ENCODE measurements at regions not wholly inside any gene's neighbourhood (a gene's known extent, or its start where the extent isn't known, plus 50 kb on each side); places are given as distances from the start of the nearest gene placed in this dataset.
A peak's percentile ranks its signal among the peaks of the same experiment; 100 is the strongest.
"Not testable (repeated sequence)": the region's sequence is repeated elsewhere in the genome, so short reads cannot be mapped to it uniquely, and the experiment has no call there.

DNA sequence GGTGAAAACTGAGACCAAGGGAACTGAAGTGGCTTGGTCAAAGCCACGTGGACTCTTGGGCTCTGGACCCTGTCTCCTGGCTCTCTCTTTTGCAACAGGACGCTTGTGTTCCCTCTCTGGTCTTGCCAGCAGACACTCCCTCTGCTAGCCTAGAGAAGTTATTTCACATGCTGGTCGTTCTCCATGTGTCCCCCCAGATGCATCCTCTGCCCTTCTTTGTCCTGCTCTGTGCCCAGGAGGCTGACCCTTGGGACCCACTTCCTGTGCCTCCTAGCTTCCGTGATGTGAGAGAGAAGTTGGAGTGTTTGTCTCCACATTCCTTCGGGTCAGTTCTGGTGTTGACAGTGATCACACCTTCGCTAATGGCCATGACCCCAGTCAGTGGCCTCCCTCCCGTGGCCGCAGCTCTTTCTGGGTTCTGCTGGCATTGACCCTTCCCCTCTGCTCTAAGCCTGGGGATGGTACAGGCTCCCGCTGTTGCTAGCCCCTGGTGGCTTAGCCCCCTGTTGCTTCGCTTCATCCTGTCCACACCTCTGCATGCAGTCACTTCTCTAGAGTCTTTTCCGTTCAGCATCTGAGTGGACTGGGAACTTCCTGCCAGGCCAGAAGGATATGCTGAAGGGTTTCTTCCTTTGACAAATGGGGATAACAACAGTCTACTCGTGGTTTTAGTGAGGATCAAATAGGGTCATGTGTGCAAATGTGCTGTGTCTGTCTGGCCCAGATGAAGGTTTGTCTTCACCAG lies 70.1 kb upstream of the BMP2 start:
- H3K4me2 ChIP-seq (ENCODE audit: low read length, poor library complexity, severe bottlenecking) = no peak overlapping the region
- H3K9me3 ChIP-seq (ENCODE audit: control insufficient read depth, low read length) = no peaks in the 10 kb centered on the region
- no peak for DNase-seq
- no peak overlapping the region for H3K4ac ChIP-seq (ENCODE audit: low read depth in 1 of 2, low read length in 2 of 2)
- peaks cover 14% of the 10 kb centered on the region for H3K4me1 ChIP-seq (ENCODE audit: control insufficient read depth, insufficient read depth, low read depth, low read length)
- peak overlapping the region; percentile 45 for H4K91ac ChIP-seq (ENCODE audit: low read length)
- no peak overlapping the region for H3K14ac ChIP-seq (ENCODE audit: low read length in 2 of 2)
- no peaks in the 10 kb centered on the region for H3K79me1 ChIP-seq (replicated peaks; ENCODE audit: low read length, poor library complexity, severe bottlenecking)
- peak overlapping the region; percentile 1 for H2AK5ac ChIP-seq (ENCODE audit: low read length, severe bottlenecking)
- H3K27ac ChIP-seq (ENCODE audit: low read length, poor library complexity, severe bottlenecking) = no peak overlapping the region
- no peak overlapping the region for H2BK120ac ChIP-seq (ENCODE audit: low read depth, low read length)
- H4K8ac ChIP-seq (ENCODE audit: low read length) = no peak overlapping the region
- H3K18ac ChIP-seq (ENCODE audit: low read depth in 1 of 2, low read length in 2 of 2) = peak overlapping the region in 1 of 2 experiments; percentile 18
- H2BK12ac ChIP-seq (ENCODE audit: low read length in 2 of 2) = peak overlapping the region in 1 of 2 experiments; percentile 45
- H3K36me3 ChIP-seq (ENCODE audit: control insufficient read depth in 1 of 2, insufficient read depth in 2 of 2, low read depth in 1 of 2, low read length in 2 of 2) = no peaks in the 10 kb centered on the region
- no peak overlapping the region for H3K9ac ChIP-seq (ENCODE audit: low read length)
- H2BK15ac ChIP-seq (ENCODE audit: low read depth, poor library complexity, severe bottlenecking) = no peak overlapping the region
- no peak overlapping the region for H3K23ac ChIP-seq (ENCODE audit: low read length in 2 of 2)
- 77% methylated on average over 12 of the region's 12 CpGs for WGBS
- no peak overlapping the region for H2BK5ac ChIP-seq (ENCODE audit: low read depth, low read length, poor library complexity, severe bottlenecking)
- no peaks in the 10 kb centered on the region for H3K27me3 ChIP-seq (ENCODE audit: control insufficient read depth in 1 of 2, insufficient read depth in 1 of 2, low read length in 2 of 2)
- H2AFZ ChIP-seq (ENCODE audit: low read depth, low read length) = no peak overlapping the region
- H3K4me3 ChIP-seq (ENCODE audit: insufficient read depth in 1 of 2, low read depth in 1 of 2, low read length in 2 of 2) = no peak overlapping the region

DNA sequence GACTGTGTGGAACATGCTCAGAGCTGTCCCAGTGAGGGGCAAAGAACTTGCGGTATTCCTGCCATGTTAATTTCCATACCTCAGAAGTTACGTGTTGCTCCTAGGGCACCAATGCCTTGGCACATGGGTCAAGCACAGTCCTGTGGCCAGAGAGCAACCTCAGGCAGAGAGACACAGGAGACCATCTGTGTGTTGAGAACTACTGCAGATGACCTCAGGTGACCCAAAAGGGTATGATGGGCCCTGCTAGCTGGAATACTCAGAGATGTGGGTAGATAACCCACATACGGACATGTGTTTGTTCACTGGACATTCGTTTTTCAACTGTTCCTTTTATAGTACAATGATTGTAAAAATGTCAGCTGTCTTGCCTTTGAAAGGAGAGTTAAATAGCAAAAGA lies 71.5 kb upstream of the BMP2 start:
- Histone ChIP-seq H3K9ac (ENCODE audit: low read length) (no peak overlapping the region), H3K23ac (ENCODE audit: low read length in 2 of 2) (no peak overlapping the region), H2BK120ac (ENCODE audit: low read depth, low read length) (no peak overlapping the region), H3K4me1 (ENCODE audit: control insufficient read depth, insufficient read depth, low read depth, low read length) (peaks cover 14% of the 10 kb centered on the region), H4K91ac (ENCODE audit: low read length) (peak overlapping the region; percentile 36), H2AFZ (ENCODE audit: low read depth, low read length) (no peak overlapping the region), H3K4me3 (ENCODE audit: insufficient read depth in 1 of 2, low read depth in 1 of 2, low read length in 2 of 2) (no peak overlapping the region), H3K27me3 (ENCODE audit: control insufficient read depth in 1 of 2, insufficient read depth in 1 of 2, low read length in 2 of 2) (no peaks in the 10 kb centered on the region), H3K36me3 (ENCODE audit: control insufficient read depth in 1 of 2, insufficient read depth in 2 of 2, low read depth in 1 of 2, low read length in 2 of 2) (no peaks in the 10 kb centered on the region), H3K27ac (ENCODE audit: low read length, poor library complexity, severe bottlenecking) (no peak overlapping the region), H2AK5ac (ENCODE audit: low read length, severe bottlenecking) (no peak overlapping the region), H3K14ac (ENCODE audit: low read length in 2 of 2) (no peak overlapping the region), H3K4me2 (ENCODE audit: low read length, poor library complexity, severe bottlenecking) (no peak overlapping the region), H3K9me3 (ENCODE audit: control insufficient read depth, low read length) (no peaks in the 10 kb centered on the region), H4K8ac (ENCODE audit: low read length) (peak overlapping the region; percentile 67), H2BK15ac (ENCODE audit: low read depth, poor library complexity, severe bottlenecking) (no peak overlapping the region), H2BK12ac (ENCODE audit: low read length in 2 of 2) (no peak overlapping the region), H3K79me1 (replicated peaks; ENCODE audit: low read length, poor library complexity, severe bottlenecking) (no peaks in the 10 kb centered on the region), H3K18ac (ENCODE audit: low read depth in 1 of 2, low read length in 2 of 2) (peak overlapping the region in 1 of 2 experiments; percentile 21), H2BK5ac (ENCODE audit: low read depth, low read length, poor library complexity, severe bottlenecking) (no peak overlapping the region), H3K4ac (ENCODE audit: low read depth in 1 of 2, low read length in 2 of 2) (peak overlapping the region in 1 of 2 experiments; percentile 50)
- WGBS = 98% methylated on average over 4 of the region's 4 CpGs
- no peak for DNase-seq

- not testable (repeated sequence) for H2AFZ ChIP-seq (ENCODE audit: low read depth, low read length); H3K23ac ChIP-seq (ENCODE audit: low read length in 2 of 2); H4K91ac ChIP-seq (ENCODE audit: low read length); H2BK120ac ChIP-seq (ENCODE audit: low read depth, low read length); H3K9ac ChIP-seq (ENCODE audit: low read length); H3K79me1 ChIP-seq (replicated peaks; ENCODE audit: low read length, poor library complexity, severe bottlenecking); H3K4ac ChIP-seq (ENCODE audit: low read depth in 1 of 2, low read length in 2 of 2); DNase-seq; H2BK5ac ChIP-seq (ENCODE audit: low read depth, low read length, poor library complexity, severe bottlenecking); H3K27me3 ChIP-seq (ENCODE audit: control insufficient read depth in 1 of 2, insufficient read depth in 1 of 2, low read length in 2 of 2); H3K4me3 ChIP-seq (ENCODE audit: insufficient read depth in 1 of 2, low read depth in 1 of 2, low read length in 2 of 2); H3K27ac ChIP-seq (ENCODE audit: low read length, poor library complexity, severe bottlenecking); H3K4me2 ChIP-seq (ENCODE audit: low read length, poor library complexity, severe bottlenecking); H3K36me3 ChIP-seq (ENCODE audit: control insufficient read depth in 1 of 2, insufficient read depth in 2 of 2, low read depth in 1 of 2, low read length in 2 of 2); H2BK15ac ChIP-seq (ENCODE audit: low read depth, poor library complexity, severe bottlenecking); H3K9me3 ChIP-seq (ENCODE audit: control insufficient read depth, low read length); H4K8ac ChIP-seq (ENCODE audit: low read length); H3K18ac ChIP-seq (ENCODE audit: low read depth in 1 of 2, low read length in 2 of 2); H3K14ac ChIP-seq (ENCODE audit: low read length in 2 of 2); H2BK12ac ChIP-seq (ENCODE audit: low read length in 2 of 2); H2AK5ac ChIP-seq (ENCODE audit: low read length, severe bottlenecking)
- H3K4me1 ChIP-seq (ENCODE audit: control insufficient read depth, insufficient read depth, low read depth, low read length) = peaks cover 14% of the 10 kb centered on the region
- WGBS = 100% methylated on average over 3 of the region's 3 CpGs
These were observed 73.7 kb upstream of the BMP2 start for GRCh38 chr20:6693808-6694198.

DNA sequence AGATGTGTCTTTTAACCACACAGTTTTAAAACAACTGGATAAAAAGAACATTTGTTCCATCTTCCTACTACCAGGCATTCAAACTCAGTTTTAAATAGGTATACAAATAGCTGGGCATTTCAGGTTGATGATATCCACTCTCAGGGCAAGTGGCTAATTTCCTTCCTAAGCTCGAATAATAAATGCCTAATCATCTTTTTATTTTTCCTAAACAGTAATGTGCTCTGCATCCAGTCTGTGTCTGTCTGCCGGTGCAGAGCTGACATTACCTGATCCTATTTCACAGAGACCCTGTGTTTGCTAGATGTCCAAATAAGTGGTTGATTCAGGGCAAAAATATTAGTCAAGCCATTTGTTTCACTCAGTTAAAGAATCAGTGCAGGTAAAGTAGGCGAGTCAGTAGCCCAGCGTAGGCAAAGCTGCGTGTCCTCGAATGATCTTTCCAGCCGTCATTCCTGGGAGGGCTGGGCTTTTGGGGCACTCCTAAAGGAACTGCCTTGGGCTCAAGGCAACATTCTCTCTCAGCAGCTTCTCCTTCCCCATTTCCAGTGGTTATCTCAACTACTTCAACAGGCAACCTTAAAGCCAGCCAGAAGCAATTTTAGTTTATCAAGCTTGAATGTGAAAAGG lies 74.2 kb upstream of the BMP2 start:
- Histone ChIP-seq H3K4ac (ENCODE audit: low read depth in 1 of 2, low read length in 2 of 2) (no peak overlapping the region), H3K79me1 (replicated peaks; ENCODE audit: low read length, poor library complexity, severe bottlenecking) (no peaks in the 10 kb centered on the region), H2AK5ac (ENCODE audit: low read length, severe bottlenecking) (no peak overlapping the region), H3K36me3 (ENCODE audit: control insufficient read depth in 1 of 2, insufficient read depth in 2 of 2, low read depth in 1 of 2, low read length in 2 of 2) (no peaks in the 10 kb centered on the region), H3K9ac (ENCODE audit: low read length) (no peak overlapping the region), H4K91ac (ENCODE audit: low read length) (no peak overlapping the region), H2BK12ac (ENCODE audit: low read length in 2 of 2) (peak overlapping the region in 1 of 2 experiments; percentile 2), H3K27me3 (ENCODE audit: control insufficient read depth in 1 of 2, insufficient read depth in 1 of 2, low read length in 2 of 2) (no peaks in the 10 kb centered on the region), H3K4me3 (ENCODE audit: insufficient read depth in 1 of 2, low read depth in 1 of 2, low read length in 2 of 2) (no peak overlapping the region), H3K18ac (ENCODE audit: low read depth in 1 of 2, low read length in 2 of 2) (peak overlapping the region in 1 of 2 experiments; percentile 42), H4K8ac (ENCODE audit: low read length) (no peak overlapping the region), H2BK15ac (ENCODE audit: low read depth, poor library complexity, severe bottlenecking) (no peak overlapping the region), H3K27ac (ENCODE audit: low read length, poor library complexity, severe bottlenecking) (no peak overlapping the region), H3K14ac (ENCODE audit: low read length in 2 of 2) (no peak overlapping the region), H2BK120ac (ENCODE audit: low read depth, low read length) (no peak overlapping the region), H3K4me1 (ENCODE audit: control insufficient read depth, insufficient read depth, low read depth, low read length) (peaks cover 14% of the 10 kb centered on the region), H2AFZ (ENCODE audit: low read depth, low read length) (no peak overlapping the region), H3K23ac (ENCODE audit: low read length in 2 of 2) (no peak overlapping the region), H3K4me2 (ENCODE audit: low read length, poor library complexity, severe bottlenecking) (no peak overlapping the region), H2BK5ac (ENCODE audit: low read depth, low read length, poor library complexity, severe bottlenecking) (no peak overlapping the region), H3K9me3 (ENCODE audit: control insufficient read depth, low read length) (no peaks in the 10 kb centered on the region)
- 84% methylated on average over 7 of the region's 7 CpGs for WGBS
- no peak for DNase-seq
